ENCODE measurements at regions not wholly inside any gene's neighbourhood (a gene's known extent, or its start where the extent isn't known, plus 50 kb on each side); places are given as distances from the start of the nearest gene placed in this dataset.
A peak's percentile ranks its signal among the peaks of the same experiment; 100 is the strongest.

DNA sequence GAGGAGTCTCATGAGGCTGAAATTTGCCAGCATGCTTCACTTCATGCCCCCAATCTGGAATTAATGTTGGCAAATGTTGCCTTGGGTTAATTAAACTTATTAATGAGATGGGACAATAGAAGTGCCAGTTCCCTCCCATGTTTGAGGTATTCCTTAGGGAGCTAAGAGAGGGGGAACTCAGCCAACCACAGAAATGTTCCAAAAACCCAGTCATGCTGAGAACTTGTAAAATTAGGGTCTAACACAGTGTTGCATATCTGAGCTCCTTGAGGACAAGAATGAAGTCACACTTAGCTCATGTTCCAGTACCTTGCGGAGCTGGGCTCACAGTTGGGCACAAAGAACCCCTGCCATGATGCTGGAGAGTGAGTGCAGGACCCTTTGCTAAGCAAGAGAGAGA is 89.4 kb downstream of the OAT start:
- no peaks in the 10 kb centered on the region for H3K36me3 ChIP-seq
- intact Hi-C loops (cut with DNase I), result loop anchor here (5.0 kb wide), 1 partner anchor 172 kb away; no protein-coding TSS in a partner anchor
- H3K27ac ChIP-seq, result peak overlapping the region; percentile 90
- DNase-seq (ENCODE audit: low spot score in 2 of 2), result peak in 1 of 2 donors; percentile 65
- H3K9me3 ChIP-seq, result no peaks in the 10 kb centered on the region
- no peak overlapping the region for H3K4me3 ChIP-seq
- no peaks in the 10 kb centered on the region for H3K27me3 ChIP-seq
- H3K4me1 ChIP-seq, result peaks cover 7 to 30% of the 10 kb centered on the region in 2 donors
- TF ChIP-seq, protein P1, sequence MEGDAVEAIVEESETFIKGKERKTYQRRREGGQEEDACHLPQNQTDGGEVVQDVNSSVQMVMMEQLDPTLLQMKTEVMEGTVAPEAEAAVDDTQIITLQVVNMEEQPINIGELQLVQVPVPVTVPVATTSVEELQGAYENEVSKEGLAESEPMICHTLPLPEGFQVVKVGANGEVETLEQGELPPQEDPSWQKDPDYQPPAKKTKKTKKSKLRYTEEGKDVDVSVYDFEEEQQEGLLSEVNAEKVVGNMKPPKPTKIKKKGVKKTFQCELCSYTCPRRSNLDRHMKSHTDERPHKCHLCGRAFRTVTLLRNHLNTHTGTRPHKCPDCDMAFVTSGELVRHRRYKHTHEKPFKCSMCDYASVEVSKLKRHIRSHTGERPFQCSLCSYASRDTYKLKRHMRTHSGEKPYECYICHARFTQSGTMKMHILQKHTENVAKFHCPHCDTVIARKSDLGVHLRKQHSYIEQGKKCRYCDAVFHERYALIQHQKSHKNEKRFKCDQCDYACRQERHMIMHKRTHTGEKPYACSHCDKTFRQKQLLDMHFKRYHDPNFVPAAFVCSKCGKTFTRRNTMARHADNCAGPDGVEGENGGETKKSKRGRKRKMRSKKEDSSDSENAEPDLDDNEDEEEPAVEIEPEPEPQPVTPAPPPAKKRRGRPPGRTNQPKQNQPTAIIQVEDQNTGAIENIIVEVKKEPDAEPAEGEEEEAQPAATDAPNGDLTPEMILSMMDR (IDR thresholded peaks at IDR 0.05), result no peak

DNA sequence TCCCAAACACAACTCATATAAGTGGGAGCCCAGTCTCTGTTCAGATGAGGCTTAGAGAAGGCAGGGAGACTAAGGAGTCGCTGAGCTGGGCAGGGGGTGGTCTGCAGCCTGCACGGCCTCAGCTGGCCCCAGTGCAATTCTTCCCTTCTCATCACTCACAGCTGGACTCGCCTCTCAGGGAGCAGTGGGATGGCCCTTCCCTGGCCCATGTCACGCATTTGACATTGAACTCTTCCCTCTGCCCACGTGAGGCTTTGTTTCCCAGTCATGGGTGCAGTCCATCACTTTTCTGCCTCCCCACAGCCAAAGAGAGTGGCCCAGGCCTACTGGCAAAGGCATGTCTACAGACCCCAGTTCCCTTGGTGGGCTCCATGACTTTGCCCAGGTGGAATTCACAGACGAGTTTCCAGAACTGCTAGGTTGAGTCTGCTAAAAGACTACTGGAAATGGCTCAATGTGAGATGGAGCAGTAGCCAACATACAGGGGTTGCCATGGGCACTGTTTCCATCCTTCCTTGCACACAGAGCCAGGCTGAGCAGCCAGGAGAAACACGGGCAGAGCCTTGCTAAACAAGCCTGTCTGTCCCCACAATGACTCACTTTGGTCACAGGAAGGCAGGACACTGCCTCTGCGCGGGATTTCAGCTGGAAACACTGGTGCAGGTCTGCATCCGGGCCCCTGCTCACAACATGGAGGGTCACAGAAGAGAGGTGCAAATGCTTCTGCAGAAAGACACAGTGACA is 90.1 kb downstream of the OAT start:
- no peak overlapping the region for H3K4me3 ChIP-seq
- peaks cover 7 to 30% of the 10 kb centered on the region in 2 donors for H3K4me1 ChIP-seq
- TF ChIP-seq, protein P1 (IDR thresholded peaks at IDR 0.05), result no peak
- H3K27ac ChIP-seq, result peak overlapping the region; percentile 90
- peak; percentile 75 to 87 for DNase-seq (ENCODE audit: low spot score in 2 of 2)
- H3K27me3 ChIP-seq, result no peaks in the 10 kb centered on the region
- intact Hi-C loops (cut with DNase I), result loop anchor here (5.0 kb wide), 1 partner anchor 171 kb away; no protein-coding TSS in a partner anchor
- H3K36me3 ChIP-seq, result no peaks in the 10 kb centered on the region
- H3K9me3 ChIP-seq, result no peaks in the 10 kb centered on the region

DNA sequence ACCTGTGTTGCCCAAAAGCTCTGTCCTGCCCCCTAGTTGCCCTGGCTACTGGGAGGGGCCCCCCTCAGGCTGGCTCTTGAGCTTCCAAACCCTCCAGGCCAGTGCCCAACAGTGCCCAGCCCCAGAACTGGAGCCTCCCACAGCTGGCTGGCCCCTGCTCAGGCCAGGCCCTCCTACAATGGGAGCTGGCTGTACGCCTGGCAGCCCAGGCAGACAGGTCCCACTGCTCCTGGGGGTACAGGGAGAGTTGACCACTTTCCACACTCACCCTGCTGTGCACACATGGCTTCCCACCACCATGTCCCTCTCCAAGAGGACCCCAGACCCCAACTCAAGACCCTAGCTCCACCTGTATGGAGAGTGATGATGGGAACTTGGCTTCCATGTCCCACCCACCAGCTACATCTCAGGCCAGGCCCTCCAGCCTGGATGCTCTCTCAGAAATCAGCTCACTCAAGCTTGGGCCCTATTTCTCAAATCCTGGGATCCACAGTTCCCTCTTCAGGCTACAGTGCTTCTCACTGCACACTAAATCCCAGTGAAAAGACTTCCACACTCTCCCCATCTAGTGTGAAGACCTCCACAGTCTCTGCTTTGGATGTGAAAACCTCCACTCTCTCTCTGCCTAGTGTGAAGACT is 92.6 kb downstream of the OAT start:
- no peak overlapping the region for H3K4me3 ChIP-seq
- intact Hi-C loops (cut with DNase I), result loop anchor here (5.0 kb wide), 1 partner anchor 169 kb away; no protein-coding TSS in a partner anchor
- H3K4me1 ChIP-seq, result peaks cover 3 to 21% of the 10 kb centered on the region in 2 donors
- TF ChIP-seq, protein P1 (IDR thresholded peaks at IDR 0.05), result no peak
- no peaks in the 10 kb centered on the region for H3K36me3 ChIP-seq
- H3K9me3 ChIP-seq, result no peaks in the 10 kb centered on the region
- no peak overlapping the region for H3K27ac ChIP-seq
- DNase-seq (ENCODE audit: low spot score in 2 of 2), result peak in 1 of 2 donors; percentile 60
- H3K27me3 ChIP-seq, result no peaks in the 10 kb centered on the region

DNA sequence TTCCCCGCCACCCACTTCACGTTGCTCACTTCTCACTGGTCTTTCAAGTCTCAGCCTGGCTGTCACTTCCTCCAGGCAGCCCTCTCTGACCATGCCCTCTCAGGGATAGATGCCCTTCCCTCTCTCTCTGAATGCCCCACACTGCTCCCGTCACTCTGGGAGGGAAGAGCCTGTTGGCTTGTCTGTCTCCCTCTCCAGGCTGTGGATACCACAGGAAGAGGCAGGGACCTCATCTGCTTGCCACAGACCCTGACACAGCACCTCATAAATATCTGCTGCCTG is 93.1 kb downstream of the OAT start:
- DNase-seq (ENCODE audit: low spot score in 2 of 2), result peak in 1 of 2 donors; percentile 40
- Histone ChIP-seq H3K4me3 (no peak overlapping the region), H3K27ac (no peak overlapping the region), H3K4me1 (peaks cover 3 to 21% of the 10 kb centered on the region in 2 donors), H3K9me3 (no peaks in the 10 kb centered on the region), H3K27me3 (no peaks in the 10 kb centered on the region), H3K36me3 (no peaks in the 10 kb centered on the region)
- TF ChIP-seq, protein P1 (IDR thresholded peaks at IDR 0.05), result no peak
- intact Hi-C loops (cut with DNase I), result loop anchor here (5.0 kb wide), 1 partner anchor 168 kb away; no protein-coding TSS in a partner anchor

DNA sequence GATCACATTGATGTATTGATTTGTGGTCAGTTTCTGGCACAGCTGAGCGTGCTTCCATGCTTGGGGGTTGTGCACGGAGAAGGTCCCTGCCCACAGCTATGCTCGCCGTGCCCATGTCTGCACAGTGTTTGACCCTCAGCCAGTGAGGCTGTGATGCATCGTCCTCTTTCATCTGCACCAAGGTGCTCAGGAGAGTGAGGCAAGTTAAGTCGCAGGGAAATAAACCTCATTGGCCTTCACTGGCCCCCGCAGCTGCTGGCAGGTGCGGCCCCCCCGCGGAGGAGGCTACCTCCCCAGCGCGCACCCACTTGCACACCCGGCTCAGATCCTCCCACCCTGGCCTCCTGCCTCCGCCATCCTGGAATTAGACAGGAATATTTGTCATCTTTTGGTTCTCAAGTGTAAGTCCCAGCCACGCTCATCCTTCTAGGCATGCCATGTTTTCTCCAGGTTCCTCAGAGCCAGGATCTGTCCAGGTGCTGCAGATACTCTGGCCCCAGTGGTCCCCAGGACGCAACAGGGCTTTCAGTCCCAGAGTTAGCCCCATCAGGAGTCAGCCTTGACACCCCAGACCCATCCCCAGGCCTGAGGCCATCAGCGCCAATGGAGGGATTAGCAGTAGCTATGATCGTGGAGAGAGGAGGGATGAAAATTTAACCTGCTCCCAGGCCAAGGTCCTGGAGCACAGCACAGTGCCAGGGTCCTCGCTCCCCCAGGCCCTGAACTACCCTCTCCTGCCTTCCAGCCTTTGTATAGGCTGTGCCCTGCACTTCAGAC is 93.7 kb downstream of the OAT start:
- Histone ChIP-seq H3K4me3 (no peak overlapping the region), H3K4me1 (peaks cover 3 to 21% of the 10 kb centered on the region in 2 donors), H3K27me3 (no peaks in the 10 kb centered on the region), H3K9me3 (no peaks in the 10 kb centered on the region), H3K36me3 (no peaks in the 10 kb centered on the region), H3K27ac (no peak overlapping the region)
- peak in 1 of 2 donors; percentile 46 for DNase-seq (ENCODE audit: low spot score in 2 of 2)
- TF ChIP-seq, protein P1 (IDR thresholded peaks at IDR 0.05), result no peak
- intact Hi-C loops (cut with DNase I), result loop anchor here (5.0 kb wide), 1 partner anchor 168 kb away; no protein-coding TSS in a partner anchor

Measured in ascending aorta (tissue), 2 donors.